ENCODE measurements at regions not wholly inside any gene's neighbourhood (a gene's known extent, or its start where the extent isn't known, plus 50 kb on each side); places are given as distances from the start of the nearest gene placed in this dataset.

DNA sequence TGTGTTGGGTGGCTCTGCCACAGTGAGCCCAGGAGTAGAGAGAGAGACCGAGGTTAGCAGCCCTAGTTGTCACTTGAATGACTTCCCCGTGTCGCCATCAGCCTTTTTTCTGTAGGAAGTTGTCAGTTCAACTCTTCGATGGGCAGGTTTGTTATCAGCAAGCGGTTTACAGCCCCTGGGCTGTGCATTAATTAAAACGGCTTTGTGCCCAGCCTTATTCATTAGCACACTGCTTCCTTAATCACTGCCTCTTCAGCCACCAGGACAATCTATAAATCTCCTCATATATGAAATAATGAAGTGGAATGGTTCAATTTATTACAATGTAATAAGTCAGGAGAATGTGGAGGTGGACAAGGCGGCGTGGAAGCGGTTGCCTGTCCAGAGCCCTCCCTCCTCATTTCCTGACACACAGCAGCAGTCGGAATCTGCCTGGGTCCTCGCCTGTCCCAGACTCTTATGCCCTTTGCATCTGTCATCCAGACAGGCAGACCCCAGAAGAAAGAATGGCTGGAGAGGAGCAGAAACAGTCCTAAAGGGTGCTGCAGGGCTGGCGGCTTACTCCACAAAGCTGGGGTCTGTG, 122.4 kb upstream of the OPCML start:
- H2BK12ac ChIP-seq (ENCODE audit: low read length in 2 of 2): no peak overlapping the region
- no peaks in the 10 kb centered on the region for H3K27me3 ChIP-seq (ENCODE audit: control insufficient read depth in 1 of 2, insufficient read depth in 1 of 2, low read length in 2 of 2)
- no peaks in the 10 kb centered on the region for H3K36me3 ChIP-seq (ENCODE audit: control insufficient read depth in 1 of 2, insufficient read depth in 2 of 2, low read depth in 1 of 2, low read length in 2 of 2)
- H2BK5ac ChIP-seq (ENCODE audit: low read depth, low read length, poor library complexity, severe bottlenecking): no peak overlapping the region
- H2AFZ ChIP-seq (ENCODE audit: low read depth, low read length): no peak overlapping the region
- no peak overlapping the region for H3K18ac ChIP-seq (ENCODE audit: low read depth in 1 of 2, low read length in 2 of 2)
- H3K27ac ChIP-seq (ENCODE audit: low read length, poor library complexity, severe bottlenecking): no peak overlapping the region
- no peak for DNase-seq
- H3K4ac ChIP-seq (ENCODE audit: low read depth in 1 of 2, low read length in 2 of 2): no peak overlapping the region
- H3K9ac ChIP-seq (ENCODE audit: low read length): no peak overlapping the region
- H2BK120ac ChIP-seq (ENCODE audit: low read depth, low read length): no peak overlapping the region
- H2BK15ac ChIP-seq (ENCODE audit: low read depth, poor library complexity, severe bottlenecking): no peak overlapping the region
- H3K79me1 ChIP-seq (replicated peaks; ENCODE audit: low read length, poor library complexity, severe bottlenecking): no peaks in the 10 kb centered on the region
- WGBS: 57% methylated on average over 6 of the region's 12 CpGs
- H3K4me3 ChIP-seq (ENCODE audit: insufficient read depth in 1 of 2, low read depth in 1 of 2, low read length in 2 of 2): no peak overlapping the region
- no peak overlapping the region for H3K4me2 ChIP-seq (ENCODE audit: low read length, poor library complexity, severe bottlenecking)
- no peaks in the 10 kb centered on the region for H3K4me1 ChIP-seq (ENCODE audit: control insufficient read depth, insufficient read depth, low read depth, low read length)
- H3K23ac ChIP-seq (ENCODE audit: low read length in 2 of 2): no peak overlapping the region
- H4K91ac ChIP-seq (ENCODE audit: low read length): no peak overlapping the region
- H2AK5ac ChIP-seq (ENCODE audit: low read length, severe bottlenecking): no peak overlapping the region
- no peak overlapping the region for H3K14ac ChIP-seq (ENCODE audit: low read length in 2 of 2)
- no peaks in the 10 kb centered on the region for H3K9me3 ChIP-seq (ENCODE audit: control insufficient read depth, low read length)
- H4K8ac ChIP-seq (ENCODE audit: low read length): no peak overlapping the region

DNA sequence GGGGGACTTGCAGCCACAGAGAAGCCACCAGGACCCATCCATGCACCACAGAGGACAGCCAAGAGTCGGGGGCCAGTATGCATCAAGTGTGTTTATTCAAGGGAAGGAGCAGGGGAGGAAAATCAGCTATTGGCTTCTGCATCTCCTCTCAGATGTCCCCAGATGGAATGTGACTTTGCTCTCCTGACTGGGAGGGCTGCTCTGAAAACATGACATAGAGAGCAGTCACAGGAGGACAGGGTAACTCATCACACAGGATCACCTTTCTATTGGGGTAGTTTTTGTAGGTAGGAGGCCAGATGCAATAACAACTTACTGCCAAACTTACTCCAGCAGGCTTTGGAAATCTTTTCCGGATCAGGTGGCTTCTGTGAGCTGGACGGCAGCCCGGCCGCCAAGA, 121.0 kb upstream of the OPCML start:
- H3K27ac ChIP-seq (ENCODE audit: low read length, poor library complexity, severe bottlenecking): no peak overlapping the region

DNA sequence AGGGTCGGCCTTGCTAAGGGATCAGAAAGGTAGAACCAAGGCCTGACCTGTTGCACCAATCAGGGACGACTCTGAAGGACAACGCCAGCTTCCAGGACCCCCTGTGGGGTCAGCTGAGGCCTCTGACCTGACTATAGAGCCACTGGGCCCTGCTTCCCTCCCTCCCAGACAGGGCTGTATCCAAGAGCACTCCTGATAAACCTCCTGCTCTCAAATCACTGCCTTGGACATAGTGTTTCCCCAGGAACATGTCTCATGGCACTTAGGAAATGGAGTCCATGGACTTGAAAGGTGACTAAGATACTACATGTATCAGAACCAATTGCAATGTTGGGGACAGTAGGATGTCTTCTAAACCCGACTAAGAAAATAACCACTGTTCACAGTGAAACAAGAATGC, 117.8 kb upstream of the OPCML start:
- Histone ChIP-seq H4K8ac (ENCODE audit: low read length) (no peak overlapping the region), H3K4me2 (ENCODE audit: low read length, poor library complexity, severe bottlenecking) (no peak overlapping the region), H3K9me3 (ENCODE audit: control insufficient read depth, low read length) (no peaks in the 10 kb centered on the region), H3K14ac (ENCODE audit: low read length in 2 of 2) (no peak overlapping the region), H2BK15ac (ENCODE audit: low read depth, poor library complexity, severe bottlenecking) (no peak overlapping the region), H2AFZ (ENCODE audit: low read depth, low read length) (no peak overlapping the region), H3K4me3 (ENCODE audit: insufficient read depth in 1 of 2, low read depth in 1 of 2, low read length in 2 of 2) (no peak overlapping the region), H4K91ac (ENCODE audit: low read length) (no peak overlapping the region), H2AK5ac (ENCODE audit: low read length, severe bottlenecking) (no peak overlapping the region), H3K36me3 (ENCODE audit: control insufficient read depth in 1 of 2, insufficient read depth in 2 of 2, low read depth in 1 of 2, low read length in 2 of 2) (no peaks in the 10 kb centered on the region), H3K18ac (ENCODE audit: low read depth in 1 of 2, low read length in 2 of 2) (no peak overlapping the region), H2BK120ac (ENCODE audit: low read depth, low read length) (no peak overlapping the region), H3K23ac (ENCODE audit: low read length in 2 of 2) (no peak overlapping the region), H3K27ac (ENCODE audit: low read length, poor library complexity, severe bottlenecking) (no peak overlapping the region), H2BK5ac (ENCODE audit: low read depth, low read length, poor library complexity, severe bottlenecking) (no peak overlapping the region), H3K4me1 (ENCODE audit: control insufficient read depth, insufficient read depth, low read depth, low read length) (no peaks in the 10 kb centered on the region), H3K79me1 (replicated peaks; ENCODE audit: low read length, poor library complexity, severe bottlenecking) (no peaks in the 10 kb centered on the region), H3K27me3 (ENCODE audit: control insufficient read depth in 1 of 2, insufficient read depth in 1 of 2, low read length in 2 of 2) (no peaks in the 10 kb centered on the region), H3K4ac (ENCODE audit: low read depth in 1 of 2, low read length in 2 of 2) (no peak overlapping the region), H3K9ac (ENCODE audit: low read length) (no peak overlapping the region), H2BK12ac (ENCODE audit: low read length in 2 of 2) (no peak overlapping the region)
- WGBS: 43% methylated on average over 3 of the region's 4 CpGs
- no peak for DNase-seq

More for the DNA sequence above, 121.0 kb upstream of the OPCML start:
- H3K4me1 ChIP-seq (ENCODE audit: control insufficient read depth, insufficient read depth, low read depth, low read length): no peaks in the 10 kb centered on the region
- no peak overlapping the region for H2BK15ac ChIP-seq (ENCODE audit: low read depth, poor library complexity, severe bottlenecking)
- H2BK120ac ChIP-seq (ENCODE audit: low read depth, low read length): no peak overlapping the region
- H4K8ac ChIP-seq (ENCODE audit: low read length): no peak overlapping the region
- no peak overlapping the region for H3K4ac ChIP-seq (ENCODE audit: low read depth in 1 of 2, low read length in 2 of 2)
- no peak overlapping the region for H2BK5ac ChIP-seq (ENCODE audit: low read depth, low read length, poor library complexity, severe bottlenecking)
- H2AFZ ChIP-seq (ENCODE audit: low read depth, low read length): no peak overlapping the region
- H3K36me3 ChIP-seq (ENCODE audit: control insufficient read depth in 1 of 2, insufficient read depth in 2 of 2, low read depth in 1 of 2, low read length in 2 of 2): no peaks in the 10 kb centered on the region
- no peaks in the 10 kb centered on the region for H3K9me3 ChIP-seq (ENCODE audit: control insufficient read depth, low read length)
- no peak overlapping the region for H2AK5ac ChIP-seq (ENCODE audit: low read length, severe bottlenecking)
- H3K14ac ChIP-seq (ENCODE audit: low read length in 2 of 2): no peak overlapping the region
- H3K79me1 ChIP-seq (replicated peaks; ENCODE audit: low read length, poor library complexity, severe bottlenecking): no peaks in the 10 kb centered on the region
- H3K18ac ChIP-seq (ENCODE audit: low read depth in 1 of 2, low read length in 2 of 2): no peak overlapping the region
- H3K23ac ChIP-seq (ENCODE audit: low read length in 2 of 2): no peak overlapping the region
- no peak overlapping the region for H4K91ac ChIP-seq (ENCODE audit: low read length)
- no peak overlapping the region for H3K4me2 ChIP-seq (ENCODE audit: low read length, poor library complexity, severe bottlenecking)
- no peak overlapping the region for H3K4me3 ChIP-seq (ENCODE audit: insufficient read depth in 1 of 2, low read depth in 1 of 2, low read length in 2 of 2)
- no peaks in the 10 kb centered on the region for H3K27me3 ChIP-seq (ENCODE audit: control insufficient read depth in 1 of 2, insufficient read depth in 1 of 2, low read length in 2 of 2)
- WGBS: 81% methylated on average over 5 of the region's 5 CpGs
- no peak for DNase-seq
- H2BK12ac ChIP-seq (ENCODE audit: low read length in 2 of 2): no peak overlapping the region
- no peak overlapping the region for H3K9ac ChIP-seq (ENCODE audit: low read length)

DNA sequence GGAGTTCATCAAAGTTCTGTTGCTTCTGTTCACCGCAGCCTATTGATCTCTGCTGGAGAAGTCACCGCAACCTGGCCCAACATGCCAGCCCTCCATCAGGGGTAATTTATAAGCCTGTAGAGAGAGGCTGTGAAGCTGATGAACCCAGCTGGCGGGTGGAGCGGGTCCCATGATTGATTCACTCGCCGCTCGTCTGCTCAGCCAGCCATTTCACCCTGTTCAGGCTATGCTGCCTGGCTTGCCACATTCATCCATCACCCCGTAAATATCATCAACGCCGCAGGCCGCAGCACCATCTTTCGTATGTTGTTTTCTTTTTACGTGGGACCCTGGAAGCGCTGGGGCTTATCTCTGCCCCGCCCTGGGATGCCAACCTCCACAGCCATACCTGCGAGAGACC, 116.7 kb upstream of the OPCML start:
- Histone ChIP-seq H3K23ac (ENCODE audit: low read length in 2 of 2) (no peak overlapping the region), H3K4ac (ENCODE audit: low read depth in 1 of 2, low read length in 2 of 2) (no peak overlapping the region), H2BK120ac (ENCODE audit: low read depth, low read length) (no peak overlapping the region), H2BK12ac (ENCODE audit: low read length in 2 of 2) (no peak overlapping the region), H2BK5ac (ENCODE audit: low read depth, low read length, poor library complexity, severe bottlenecking) (no peak overlapping the region), H3K4me3 (ENCODE audit: insufficient read depth in 1 of 2, low read depth in 1 of 2, low read length in 2 of 2) (no peak overlapping the region), H3K9ac (ENCODE audit: low read length) (no peak overlapping the region), H3K14ac (ENCODE audit: low read length in 2 of 2) (no peak overlapping the region), H2BK15ac (ENCODE audit: low read depth, poor library complexity, severe bottlenecking) (no peak overlapping the region), H3K79me1 (replicated peaks; ENCODE audit: low read length, poor library complexity, severe bottlenecking) (no peaks in the 10 kb centered on the region), H3K27me3 (ENCODE audit: control insufficient read depth in 1 of 2, insufficient read depth in 1 of 2, low read length in 2 of 2) (no peaks in the 10 kb centered on the region), H3K18ac (ENCODE audit: low read depth in 1 of 2, low read length in 2 of 2) (no peak overlapping the region), H3K27ac (ENCODE audit: low read length, poor library complexity, severe bottlenecking) (no peak overlapping the region), H4K91ac (ENCODE audit: low read length) (no peak overlapping the region), H3K9me3 (ENCODE audit: control insufficient read depth, low read length) (no peaks in the 10 kb centered on the region), H4K8ac (ENCODE audit: low read length) (no peak overlapping the region), H2AK5ac (ENCODE audit: low read length, severe bottlenecking) (no peak overlapping the region), H3K4me1 (ENCODE audit: control insufficient read depth, insufficient read depth, low read depth, low read length) (no peaks in the 10 kb centered on the region), H3K36me3 (ENCODE audit: control insufficient read depth in 1 of 2, insufficient read depth in 2 of 2, low read depth in 1 of 2, low read length in 2 of 2) (no peaks in the 10 kb centered on the region), H2AFZ (ENCODE audit: low read depth, low read length) (no peak overlapping the region), H3K4me2 (ENCODE audit: low read length, poor library complexity, severe bottlenecking) (no peak overlapping the region)
- DNase-seq: no peak
- WGBS: 94% methylated on average over 16 of the region's 16 CpGs

Measured in mesenchymal stem cell (in vitro differentiated cells and primary cell).